Neutrophil (primary cell): ENCODE measurements at regions not wholly inside any gene's neighbourhood (a gene's known extent, or its start where the extent isn't known, plus 50 kb on each side); places are given as distances from the start of the nearest gene placed in this dataset.

Source experiments
- H3K27ac ChIP-seq: fragments of 200-600 bp; sonication (generic); 2 replicates; pipeline ENCODE4 v1.5.1; 2016; ENCODE audit warnings: mild to moderate bottlenecking, moderate library complexity
- H3K27me3 ChIP-seq: fragments of 200-600 bp; sonication (generic); 2 replicates; pipeline ENCODE4 v1.6.0; 2016; ENCODE audit warnings: mild to moderate bottlenecking
- H3K36me3 ChIP-seq: fragments of 200-600 bp; sonication (generic); 2 replicates; pipeline ENCODE4 v1.5.1; 2017
- H3K4me1 ChIP-seq, 2 experiments: fragments of 200-600 bp in 1 of 2; sonication (generic) in 1 of 2; 1 replicate in 1 of 2; 2 replicates in 1 of 2; pipeline versions ENCODE4 v1.5.1 to v1.6.1; 2013 to 2016; ENCODE audit warnings: low read depth in 1 of 2, low read length in 1 of 2, mild to moderate bottlenecking in 1 of 2, moderate library complexity in 1 of 2; ENCODE audit not compliant: control insufficient read depth in 1 of 2, insufficient read depth in 1 of 2
- H3K4me3 ChIP-seq, 2 experiments: fragments of 200-600 bp in 1 of 2; sonication (generic) in 1 of 2; 1 replicate in 1 of 2; 2 replicates in 1 of 2; pipeline ENCODE4 v1.5.1; 2013 to 2016; ENCODE audit warnings: low read depth in 1 of 2, low read length in 1 of 2, mild to moderate bottlenecking in 1 of 2, moderate library complexity in 1 of 2
- H3K9me3 ChIP-seq: fragments of 200-600 bp; sonication (generic); 2 replicates; pipeline ENCODE4 v1.5.1; 2016
- CTCF ChIP-seq: fragments of 200-600 bp; sonication (generic); IDR thresholded peaks from 2 replicates; pipeline ENCODE4 v1.5.1; 2016; ENCODE audit warnings: antibody characterized with exemption

DNA sequence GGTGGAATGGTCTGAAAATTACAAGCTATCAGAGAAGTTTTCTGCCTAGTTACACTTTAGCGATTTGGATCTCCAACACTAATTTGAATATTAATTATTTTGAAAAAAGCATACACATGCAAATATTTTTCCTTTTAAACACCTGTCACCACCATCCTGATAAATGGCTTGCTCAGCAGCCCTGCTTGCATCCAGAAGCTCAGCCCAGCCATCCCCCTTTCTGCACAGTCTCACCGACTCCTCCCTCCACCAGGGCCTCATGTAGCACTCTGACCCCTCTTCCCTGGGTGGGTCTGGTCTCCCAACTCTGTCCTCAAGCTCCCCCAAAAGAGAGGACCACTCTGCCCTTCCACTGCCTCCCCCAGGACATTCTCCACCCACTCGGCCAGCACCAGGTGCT lies 70.0 kb downstream of the C5orf15 start:
- no peak overlapping the region for H3K27ac ChIP-seq
- TF ChIP-seq CTCF = no peak
- H3K9me3 ChIP-seq = no peaks in the 10 kb centered on the region
- H3K4me3 ChIP-seq = no peak overlapping the region
- no peaks in the 10 kb centered on the region for H3K4me1 ChIP-seq
- no peaks in the 10 kb centered on the region for H3K36me3 ChIP-seq
- H3K27me3 ChIP-seq = peaks cover 6% of the 10 kb centered on the region

GRCh38 chr5:133897431-133897830 lies 71.0 kb downstream of the C5orf15 start:
- no peak overlapping the region for H3K27ac ChIP-seq
- no peak overlapping the region for H3K4me3 ChIP-seq
- no peak for TF ChIP-seq CTCF

GRCh38 chr5:133896873-133897272 lies 71.6 kb downstream of the C5orf15 start:
- Histone ChIP-seq H3K4me3 (no peak overlapping the region), H3K27me3 (peaks cover 6% of the 10 kb centered on the region), H3K27ac (no peak overlapping the region), H3K36me3 (no peaks in the 10 kb centered on the region), H3K9me3 (no peaks in the 10 kb centered on the region), H3K4me1 (no peaks in the 10 kb centered on the region)
- TF ChIP-seq CTCF = no peak

More at GRCh38 chr5:133897431-133897830, 71.0 kb downstream of the C5orf15 start:
- peaks cover 6% of the 10 kb centered on the region for H3K27me3 ChIP-seq
- no peaks in the 10 kb centered on the region for H3K4me1 ChIP-seq
- no peaks in the 10 kb centered on the region for H3K9me3 ChIP-seq
- H3K36me3 ChIP-seq = no peaks in the 10 kb centered on the region

GRCh38 chr5:133895979-133896845 lies 72.2 kb downstream of the C5orf15 start:
- Histone ChIP-seq H3K9me3 (no peaks in the 10 kb centered on the region), H3K36me3 (no peaks in the 10 kb centered on the region), H3K4me3 (no peak overlapping the region), H3K27me3 (peaks cover 6% of the 10 kb centered on the region), H3K27ac (no peak overlapping the region), H3K4me1 (no peaks in the 10 kb centered on the region)
- TF ChIP-seq CTCF = no peak

DNA sequence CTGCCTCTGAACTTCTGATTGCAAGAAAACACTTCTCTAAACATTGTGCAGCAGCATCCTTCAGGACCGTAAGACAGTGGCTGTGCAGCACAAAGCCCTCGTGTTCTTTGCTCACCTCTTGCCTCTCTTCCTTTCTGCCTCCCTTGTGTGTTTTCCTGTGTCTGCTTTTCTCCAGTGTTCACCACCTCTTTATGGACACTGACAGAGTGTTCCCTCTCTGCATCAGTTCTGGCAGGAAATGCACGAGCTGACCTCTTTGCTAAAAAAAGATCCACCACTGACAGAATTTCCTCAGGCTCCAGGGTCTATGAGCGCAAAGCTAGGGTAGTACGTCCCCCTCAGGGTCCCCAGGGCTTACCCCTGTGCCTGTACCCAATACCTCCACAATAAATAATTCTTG lies 74.3 kb downstream of the C5orf15 start:
- Histone ChIP-seq H3K4me1 (no peaks in the 10 kb centered on the region), H3K4me3 (no peak overlapping the region), H3K9me3 (no peaks in the 10 kb centered on the region), H3K27me3 (peaks cover 6% of the 10 kb centered on the region), H3K27ac (no peak overlapping the region), H3K36me3 (no peaks in the 10 kb centered on the region)
- TF ChIP-seq CTCF = no peak
